HCT116 (cell line): ENCODE measurements at regions not wholly inside any gene's neighbourhood (a gene's known extent, or its start where the extent isn't known, plus 50 kb on each side); places are given as distances from the start of the nearest gene placed in this dataset.

Experiments used
- ATAC-seq: fragments of 200-7000 bp; cut with Tn5 transposase; 2 replicates; pipeline ENCODE4 v1.9.1; 2020; ENCODE audit warnings: mild to moderate bottlenecking, moderate library complexity
- BruUV-seq: library from RNA; stranded (reverse); fragments of 400-500 nt; replicated peaks from 2 replicates; lab custom pipeline; 2021; lab: Mats Ljungman, UMichigan
- CTCF ChIA-PET: fragments of 300-600 bp; sonication (Branson Sonifier 250); formaldehyde crosslinking; loops from one replicate; lab custom pipeline; 2021; ENCODE audit warnings: antibody characterized with exemption; lab: Charles Lee
- POLR2A ChIA-PET: fragments of 300-600, 350-600 bp; sonication (Branson Sonifier 250); formaldehyde crosslinking; loops from one replicate; lab custom pipeline; 2021; ENCODE audit warnings: antibody characterized with exemption; lab: Charles Lee
- RAD21 ChIA-PET, 2 experiments: fragments of 300-600 bp; sonication (Branson Sonifier 250); formaldehyde crosslinking; loops; one replicate each; lab custom pipeline; 2023; ENCODE audit warnings: low total read pairs in 2 of 2; ENCODE audit not compliant: uncharacterized antibody in 2 of 2, unreplicated experiment in 2 of 2, low non-redundant PET in 1 of 2; lab: Charles Lee
- DNase-seq: peaks from one replicate; pipeline ENCODE4 v3.0.0-alpha.2; 2010; ENCODE audit warnings: low read depth, low spot score
- H2AFZ ChIP-seq: fragments of 200-600 bp; shearing (Covaris generic), sonication (generic); 2 replicates; pipeline ENCODE4 v1.6.1; 2017; ENCODE audit warnings: low read depth, mixed run types, mixed read lengths, antibody characterized with exemption, low read length; ENCODE audit not compliant: poor library complexity, severe bottlenecking
- H3K27ac ChIP-seq: 2 replicates; pipeline ENCODE4 v1.5.1; 2012; ENCODE audit warnings: low read depth, low read length
- H3K27me3 ChIP-seq: fragments of 200-600 bp; sonication (generic); 2 replicates; pipeline ENCODE4 v1.6.1; 2016; ENCODE audit warnings: mixed run types, low read length, mixed read lengths; ENCODE audit not compliant: insufficient read depth
- H3K36me3 ChIP-seq, 2 experiments: fragments of 200-500 bp in 1 of 2; fragments of 200-600 bp in 1 of 2; sonication (Bioruptor generic) in 1 of 2; sonication (generic) in 1 of 2; 2 replicates each; pipeline versions ENCODE4 v1.5.1 to v1.6.1; 2014 to 2016; ENCODE audit warnings: low read length in 2 of 2, inconsistent platforms in 1 of 2, mixed read lengths in 1 of 2, mixed run types in 1 of 2; ENCODE audit not compliant: insufficient read depth in 2 of 2, control insufficient read depth in 1 of 2
- H3K4me1 ChIP-seq, 2 experiments: fragments of 200-600 bp in 1 of 2; sonication (generic) in 1 of 2; 2 replicates each; pipeline versions ENCODE4 v1.5.1 to v1.6.1; 2012 to 2017; ENCODE audit warnings: low read length in 2 of 2, inconsistent platforms in 1 of 2, mild to moderate bottlenecking in 1 of 2, mixed read lengths in 1 of 2, mixed run types in 1 of 2, moderate library complexity in 1 of 2; ENCODE audit not compliant: insufficient read depth in 2 of 2, control insufficient read depth in 1 of 2
- H3K4me2 ChIP-seq: fragments of 200-600 bp; sonication (generic); 2 replicates; pipeline ENCODE4 v1.6.1; 2017; ENCODE audit warnings: mixed run types, low read length, mixed read lengths
- H3K4me3 ChIP-seq, 2 experiments: fragments of 200-600 bp in 1 of 2; sonication (generic) in 1 of 2; replicated peaks in 1 of 2; 2 replicates each; pipeline ENCODE4 v1.5.1; 2011 to 2016; ENCODE audit warnings: low read length in 2 of 2, control low read depth in 1 of 2, low read depth in 1 of 2, mild to moderate bottlenecking in 1 of 2, mixed read lengths in 1 of 2, mixed run types in 1 of 2
- H3K79me2 ChIP-seq: fragments of 200-600 bp; sonication (generic); 2 replicates; pipeline ENCODE4 v1.6.1; 2017; ENCODE audit warnings: mild to moderate bottlenecking, mixed run types, low read length, moderate library complexity, mixed read lengths; ENCODE audit not compliant: insufficient read depth
- H3K9ac ChIP-seq: fragments of 200-600 bp; sonication (generic); 2 replicates; pipeline ENCODE4 v1.6.1; 2016; ENCODE audit warnings: low read length, mixed read lengths
- H3K9me2 ChIP-seq: fragments of 200-600 bp; sonication (generic), shearing (Covaris generic); 2 replicates; pipeline ENCODE4 v1.6.1; 2017; ENCODE audit warnings: mixed run types, mild to moderate bottlenecking, moderate library complexity; ENCODE audit not compliant: insufficient read depth
- H3K9me3 ChIP-seq, 2 experiments: fragments of 200-500 bp in 1 of 2; fragments of 200-600 bp in 1 of 2; sonication (Bioruptor generic) in 1 of 2; sonication (generic) in 1 of 2; 2 replicates each; pipeline ENCODE4 v1.6.1; 2014 to 2017; ENCODE audit warnings: low read length in 2 of 2, mixed read lengths in 2 of 2, inconsistent platforms in 1 of 2, low read depth in 1 of 2, mild to moderate bottlenecking in 1 of 2, mixed run types in 1 of 2, moderate library complexity in 1 of 2; ENCODE audit not compliant: control insufficient read depth in 1 of 2, insufficient read depth in 1 of 2
- H4K20me1 ChIP-seq: fragments of 200-600 bp; sonication (generic), shearing (Covaris generic); 2 replicates; pipeline ENCODE4 v1.6.1; 2017; ENCODE audit warnings: mixed run types, mild to moderate bottlenecking, moderate library complexity; ENCODE audit not compliant: insufficient read depth
- ATF3 ChIP-seq: IDR thresholded peaks from 2 replicates; pipeline ENCODE4 v1.6.1; 2012
- CEBPB ChIP-seq: IDR thresholded peaks from 2 replicates; pipeline ENCODE4 v1.6.1; 2012; ENCODE audit warnings: low read depth
- ELF1 ChIP-seq: IDR thresholded peaks from 2 replicates; pipeline ENCODE4 v1.6.1; 2012; ENCODE audit warnings: low read depth, borderline replicate concordance
- FOSL1 ChIP-seq: IDR thresholded peaks from 2 replicates; pipeline ENCODE4 v1.6.1; 2012; ENCODE audit warnings: low read depth
- MAX ChIP-seq: IDR thresholded peaks from 2 replicates; pipeline ENCODE4 v1.6.1; 2012
- RAD21 ChIP-seq: IDR thresholded peaks from 2 replicates; pipeline ENCODE4 v1.6.1; 2012; ENCODE audit warnings: low read depth, mild to moderate bottlenecking
- SP1 ChIP-seq: IDR thresholded peaks from 2 replicates; pipeline ENCODE4 v1.6.1; 2012; ENCODE audit warnings: low read depth
- SRF ChIP-seq: IDR thresholded peaks from 2 replicates; pipeline ENCODE4 v1.6.1; 2012; ENCODE audit warnings: low read depth
- TCF7L2 ChIP-seq: IDR thresholded peaks from 2 replicates; pipeline ENCODE4 v1.7.0; 2011; ENCODE audit warnings: borderline replicate concordance, inconsistent platforms; ENCODE audit not compliant: insufficient read depth, insufficient read length; ENCODE audit errors: extremely low read depth
- YY1 ChIP-seq: IDR thresholded peaks from 2 replicates; pipeline ENCODE4 v1.6.1; 2011; ENCODE audit warnings: low read length, low read depth, moderate library complexity, mild to moderate bottlenecking; ENCODE audit not compliant: insufficient replicate concordance; ENCODE audit errors: extremely low read depth
- ZFX ChIP-seq: fragments of 450-650 bp; IDR thresholded peaks from 2 replicates; pipeline ENCODE4 v1.6.1; 2017
- intact Hi-C: fragments of 100-400 bp; cut with micrococcal nuclease; formaldehyde crosslinking; loops from 2 replicates; pipeline ENCODE4 v1.10.0; 2022

- TF ChIP-seq SRF, result no peak
- no peak for TF ChIP-seq RAD21
- no peak for TF ChIP-seq YY1
- no peak for TF ChIP-seq CEBPB
- TF ChIP-seq ATF3, result no peak
- TF ChIP-seq SP1, result no peak
- TF ChIP-seq MAX, result no peak
- TF ChIP-seq, all 23 proteins: peak for 0
Measured at GRCh38 chr7:156148547-156148946, 336.3 kb upstream of the SHH start (continued).

GRCh38 chr7:156147756-156148504 is 335.7 kb upstream of the SHH start:
- Histone ChIP-seq H3K36me3 (no peaks in the 10 kb centered on the region), H3K4me2 (no peak overlapping the region), H4K20me1 (no peaks in the 10 kb centered on the region), H3K9ac (no peak overlapping the region), H3K9me3 (no peaks in the 10 kb centered on the region), H3K27ac (no peak overlapping the region), H3K4me1 (peaks cover 0 to 7% of the 10 kb centered on the region in 2 experiments; a peak in 2 of 4 replicates), H2AFZ (no peak overlapping the region), H3K79me2 (no peaks in the 10 kb centered on the region), H3K4me3 (no peak overlapping the region), H3K27me3 (no peaks in the 10 kb centered on the region), H3K9me2 (no peaks in the 10 kb centered on the region)
- intact Hi-C loops, result no loop called here
- BruUV-seq, result no TSS peak
- DNase-seq (no peak), ATAC-seq (no peak)
- ChIA-PET RAD21 (no interaction called here), CTCF (interaction anchor here (2.5 kb wide), 1 partner anchor 9 kb away, joined by 11 read pairs; no protein-coding TSS in a partner anchor), POLR2A (no interaction called here)
- no peak for TF ChIP-seq FOSL1
- no peak for TF ChIP-seq ELF1
- no peak for TF ChIP-seq MAX
- TF ChIP-seq ZFX, result no peak
- TF ChIP-seq TCF7L2, result no peak
